Spleen (tissue), 7 donors: ENCODE measurements at regions not wholly inside any gene's neighbourhood (a gene's known extent, or its start where the extent isn't known, plus 50 kb on each side); places are given as distances from the start of the nearest gene placed in this dataset.

Experiments used
- CTCF ChIP-seq, 11 experiments: fragments of 200-600 bp in 7 of 11; fragments of 450-650 bp in 4 of 11; sonication (generic) in 4 of 11; IDR thresholded peaks in 8 of 11; conservative IDR thresholded peaks in 3 of 11; 1 replicate in 7 of 11; 2 replicates in 4 of 11; pipeline versions ENCODE4 v1.4.0 to v1.8.0; 2016 to 2021; ENCODE audit warnings: antibody characterized with exemption in 11 of 11, inconsistent platforms in 4 of 11, mild to moderate bottlenecking in 1 of 11
- POLR2AphosphoS5 ChIP-seq, 3 donors: sonication (generic); formaldehyde crosslinking; IDR thresholded peaks; one replicate each; pipeline ENCODE4 v1.5.1; 2017; ENCODE audit warnings: antibody characterized with exemption in 3 of 3
- donor health status: DM: no; HTN: no; CAD: no; lungs with moderate emphysema.
- donor health status: DM: no; HTN: no; CAD: no.
- donor health status: DM: no; HTN: no; CAD: no.

GRCh38 chr16:66103211-66103610 lies 263.3 kb upstream of the CDH5 start:
- TF ChIP-seq POLR2AphosphoS5 (IDR thresholded peaks at IDR 0.05) (no peak), CTCF (IDR thresholded peaks at IDR 0.05 in 8 of 11, conservative IDR thresholded peaks at IDR 0.05 in 3 of 11) (no peak)
